GM23338 (cell line): ENCODE measurements at regions not wholly inside any gene's neighbourhood (a gene's known extent, or its start where the extent isn't known, plus 50 kb on each side); places are given as distances from the start of the nearest gene placed in this dataset.

Experiments used
- ATAC-seq: fragments of 200-7000 bp; cut with Tn5 transposase; 3 replicates; pipeline ENCODE4 v1.9.1; 2020
- DNase-seq: peaks from one replicate; pipeline ENCODE4 v3.0.0-alpha.2; 2015; ENCODE audit warnings: low spot score
- H2AFZ ChIP-seq: fragments of 200-600 bp; sonication (generic); 2 replicates; pipeline ENCODE4 v1.8.0; 2016; ENCODE audit warnings: antibody characterized with exemption, mild to moderate bottlenecking, moderate library complexity
- H3F3A ChIP-seq: fragments of 200-600 bp; sonication (generic); replicated peaks from 2 replicates; pipeline ENCODE4 v1.8.0; 2017; ENCODE audit warnings: antibody characterized with exemption, mixed run types, low read depth
- H3K27ac ChIP-seq: fragments of 200-600 bp; sonication (generic); 2 replicates; pipeline ENCODE4 v1.6.1; 2016; ENCODE audit warnings: low read depth
- H3K27me3 ChIP-seq: fragments of 200-600 bp; sonication (generic); 2 replicates; pipeline ENCODE4 v1.8.0; 2016; ENCODE audit warnings: mild to moderate bottlenecking, mixed run types, moderate library complexity; ENCODE audit not compliant: insufficient read depth
- H3K36me3 ChIP-seq: fragments of 200-600 bp; sonication (generic); 2 replicates; pipeline ENCODE4 v1.8.0; 2016; ENCODE audit warnings: mild to moderate bottlenecking; ENCODE audit not compliant: insufficient read depth
- H3K4me1 ChIP-seq: fragments of 200-600 bp; sonication (generic); 2 replicates; pipeline ENCODE4 v1.8.0; 2016; ENCODE audit warnings: mild to moderate bottlenecking, moderate library complexity; ENCODE audit not compliant: insufficient read depth
- H3K4me2 ChIP-seq: fragments of 200-600 bp; sonication (generic); 2 replicates; pipeline ENCODE4 v1.7.1; 2017; ENCODE audit warnings: mixed run types
- H3K4me3 ChIP-seq: fragments of 200-600 bp; sonication (generic); 2 replicates; pipeline ENCODE4 v1.6.1; 2016; ENCODE audit warnings: mixed run types
- H3K79me2 ChIP-seq: fragments of 200-600 bp; sonication (generic); replicated peaks from 2 replicates; pipeline ENCODE4 v1.8.0; 2017; ENCODE audit warnings: mild to moderate bottlenecking; ENCODE audit not compliant: insufficient read depth
- H3K9me2 ChIP-seq: fragments of 200-600 bp; sonication (generic); 2 replicates; pipeline ENCODE4 v1.8.0; 2017; ENCODE audit not compliant: insufficient read depth
- H4K20me1 ChIP-seq: fragments of 200-600 bp; sonication (generic); replicated peaks from 2 replicates; pipeline ENCODE4 v1.8.0; 2017; ENCODE audit warnings: mild to moderate bottlenecking; ENCODE audit not compliant: insufficient read depth
- H3K27ac Mint-ChIP-seq: 2 replicates; pipeline ENCODE4 v1.8.0; 2020; ENCODE audit warnings: inconsistent platforms, mild to moderate bottlenecking, moderate library complexity, mixed read lengths
- H3K27me3 Mint-ChIP-seq: 3 replicates; pipeline ENCODE4 v1.8.0; 2022; ENCODE audit warnings: low read depth, mild to moderate bottlenecking, moderate library complexity, mixed read lengths, inconsistent platforms; ENCODE audit not compliant: insufficient read depth, poor library complexity
- H3K36me3 Mint-ChIP-seq: 3 replicates; pipeline ENCODE4 v1.8.0; 2021; ENCODE audit warnings: low read depth, mild to moderate bottlenecking, inconsistent platforms, moderate library complexity, mixed read lengths
- H3K4me1 Mint-ChIP-seq: 3 replicates; pipeline ENCODE4 v1.8.0; 2020; ENCODE audit warnings: mild to moderate bottlenecking, inconsistent platforms, mixed read lengths
- H3K4me3 Mint-ChIP-seq: 3 replicates; pipeline ENCODE4 v1.8.0; 2021; ENCODE audit warnings: moderate library complexity, mild to moderate bottlenecking, inconsistent platforms, mixed read lengths
- H3K9me3 Mint-ChIP-seq: 3 replicates; pipeline ENCODE4 v1.8.0; 2020; ENCODE audit warnings: moderate library complexity, mild to moderate bottlenecking, inconsistent platforms, mixed read lengths
- CREB1 ChIP-seq: fragments of 250-450 bp; sonication (Bioruptor Pico); IDR thresholded peaks from 2 replicates; pipeline ENCODE4 v1.5.0; 2020; ENCODE audit warnings: low read depth, mild to moderate bottlenecking, moderate library complexity
- CTCF ChIP-seq, 2 experiments: fragments of 200-600 bp in 1 of 2; sonication (generic) in 1 of 2; conservative IDR thresholded peaks; 2 replicates each; pipeline versions ENCODE4 v1.5.1 to v1.6.1; 2016 to 2017; ENCODE audit warnings: antibody characterized with exemption in 2 of 2, low read depth in 2 of 2, mild to moderate bottlenecking in 2 of 2, moderate library complexity in 1 of 2
- ETS1 ChIP-seq: IDR thresholded peaks from 2 replicates; pipeline ENCODE4 v1.6.1; 2016; ENCODE audit warnings: antibody characterized with exemption
- EZH2 ChIP-seq: fragments of 200-600 bp; sonication (generic); IDR thresholded peaks from one replicate; pipeline ENCODE4 v1.8.0; 2017; ENCODE audit warnings: antibody characterized with exemption, mild to moderate bottlenecking, low read depth; ENCODE audit not compliant: unreplicated experiment
- EZH2phosphoT487 ChIP-seq: fragments of 200-600 bp; sonication (generic); IDR thresholded peaks from one replicate; pipeline ENCODE4 v1.8.1; 2018; ENCODE audit warnings: antibody characterized with exemption; ENCODE audit not compliant: unreplicated experiment
- JUNB ChIP-seq: IDR thresholded peaks from one replicate; pipeline ENCODE4 v1.6.1; 2016; ENCODE audit warnings: antibody characterized with exemption; ENCODE audit not compliant: unreplicated experiment
- NANOG ChIP-seq: IDR thresholded peaks from 2 replicates; pipeline ENCODE4 v1.6.1; 2016; ENCODE audit warnings: antibody characterized with exemption, borderline replicate concordance
- POLR2AphosphoS5 ChIP-seq: IDR thresholded peaks from 2 replicates; pipeline ENCODE4 v1.6.1; 2016; ENCODE audit warnings: antibody characterized with exemption, low read depth
- REST ChIP-seq: IDR thresholded peaks from one replicate; pipeline ENCODE4 v1.6.1; 2018; ENCODE audit warnings: antibody characterized with exemption; ENCODE audit not compliant: unreplicated experiment
- STAT1 ChIP-seq: IDR thresholded peaks from one replicate; pipeline ENCODE4 v1.6.1; 2016; ENCODE audit warnings: antibody characterized with exemption; ENCODE audit not compliant: unreplicated experiment
- ZNF114 ChIP-seq: fragments of 250-450 bp; sonication (Bioruptor Pico); IDR thresholded peaks from 2 replicates; pipeline ENCODE4 v1.5.0; 2020; ENCODE audit warnings: mild to moderate bottlenecking, moderate library complexity
- ZNF331 ChIP-seq: fragments of 250-450 bp; sonication (Bioruptor Pico); IDR thresholded peaks from 2 replicates; pipeline ENCODE4 v1.5.0; 2020; ENCODE audit warnings: low read depth, mild to moderate bottlenecking, moderate library complexity
- ZNF462 ChIP-seq: fragments of 250-450 bp; sonication (Bioruptor Pico); IDR thresholded peaks from 2 replicates; pipeline ENCODE4 v1.5.0; 2020; ENCODE audit warnings: mild to moderate bottlenecking, moderate library complexity

- peak overlapping the region; percentile 63; the same call in 1 of the 2 replicates for H2AFZ ChIP-seq
- no peaks in the 10 kb centered on the region for H4K20me1 ChIP-seq
- no peaks in the 10 kb centered on the region for H3K36me3 Mint-ChIP-seq
- no peak for DNase-seq
- no peaks in the 10 kb centered on the region for H3K79me2 ChIP-seq
- no peak overlapping the region for H3K27ac ChIP-seq
- H3K4me3 ChIP-seq = no peak overlapping the region
- no peaks in the 10 kb centered on the region for H3K9me3 Mint-ChIP-seq
- TF ChIP-seq STAT1 = no peak
- no peak for TF ChIP-seq ZNF462 (CRISPR knock-in tag)
- no peak for TF ChIP-seq ZNF114 (CRISPR knock-in tag)
- no peak for TF ChIP-seq JUNB
- no peak for TF ChIP-seq CREB1
- TF ChIP-seq ZNF331 (CRISPR knock-in tag) = no peak
- no peak for TF ChIP-seq POLR2AphosphoS5
- TF ChIP-seq CTCF (conservative IDR thresholded peaks at IDR 0.05; ENCODE audit: low read depth in 2 of 2) = no peak
- TF ChIP-seq NANOG = no peak
- no peak for TF ChIP-seq EZH2phosphoT487
- no peak for TF ChIP-seq REST
- no peak for TF ChIP-seq EZH2
- no peak for TF ChIP-seq ETS1
- H3K27me3 ChIP-seq = no peaks in the 10 kb centered on the region
- H3K4me1 ChIP-seq = no peaks in the 10 kb centered on the region
- no peak overlapping the region for H3K4me2 ChIP-seq
- no peaks in the 10 kb centered on the region for H3K4me1 Mint-ChIP-seq
- no peaks in the 10 kb centered on the region for H3K36me3 ChIP-seq
- H3K27me3 Mint-ChIP-seq = no peaks in the 10 kb centered on the region
- H3K9me2 ChIP-seq = no peaks in the 10 kb centered on the region
- no peak overlapping the region for H3K4me3 Mint-ChIP-seq
- H3K27ac Mint-ChIP-seq = no peak overlapping the region
- no peak for ATAC-seq
- no peaks in the 10 kb centered on the region for H3F3A ChIP-seq
These were observed 736.7 kb upstream of the PITX2 start for GRCh38 chr4:111359602-111360001.
